ENCODE measurements at regions not wholly inside any gene's neighbourhood (a gene's known extent, or its start where the extent isn't known, plus 50 kb on each side); places are given as distances from the start of the nearest gene placed in this dataset.
"Not testable (repeated sequence)": the region's sequence is repeated elsewhere in the genome, so short reads cannot be mapped to it uniquely, and the experiment has no call there.

DNA sequence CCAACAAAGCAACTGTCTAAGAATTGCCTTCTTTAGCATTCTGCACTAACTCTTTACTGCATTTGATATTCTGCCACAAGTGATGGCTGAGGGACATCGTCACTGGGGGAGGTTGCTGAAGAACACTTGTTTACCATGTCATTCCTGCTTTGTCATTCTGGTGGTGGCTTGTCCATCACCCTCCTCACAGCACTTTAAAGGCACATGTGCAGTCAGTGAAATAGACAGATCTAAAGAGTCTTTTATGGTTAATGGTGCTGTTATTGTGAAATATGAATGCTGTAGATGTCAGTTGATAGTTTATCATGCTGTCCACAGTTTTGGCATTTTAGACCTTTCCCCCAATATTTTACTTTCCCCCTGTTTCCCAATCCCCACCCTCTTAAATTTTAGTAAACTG lies 120.9 kb upstream of the TSC22D1 start:
- DNase-seq: no peak

GRCh38 chr13:44695520-44695919 lies 119.4 kb upstream of the TSC22D1 start:
- no peak for DNase-seq

DNA sequence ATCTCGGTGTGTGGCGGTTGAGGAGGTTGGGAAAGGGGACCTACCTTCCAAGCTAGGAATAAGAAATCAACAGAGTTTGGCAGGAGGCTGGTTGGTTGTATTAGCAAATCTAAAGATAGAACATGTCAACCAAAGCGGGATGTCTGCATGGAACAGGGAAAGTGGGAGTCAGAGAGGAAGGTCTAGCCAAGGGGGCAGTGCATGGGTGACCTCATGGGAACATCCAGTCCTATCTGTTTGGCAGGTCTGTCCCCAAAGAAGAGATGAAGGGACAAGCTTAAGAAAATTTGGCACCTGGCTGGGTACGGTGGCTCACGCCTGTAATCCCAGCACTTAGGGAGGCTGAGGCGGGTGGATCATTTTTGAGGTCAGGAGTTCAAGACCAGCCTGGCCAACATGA lies 118.7 kb upstream of the TSC22D1 start:
- DNase-seq: no peak

- no peak for DNase-seq
Measured at GRCh38 chr13:44694291-44694690, 118.2 kb upstream of the TSC22D1 start.

DNA sequence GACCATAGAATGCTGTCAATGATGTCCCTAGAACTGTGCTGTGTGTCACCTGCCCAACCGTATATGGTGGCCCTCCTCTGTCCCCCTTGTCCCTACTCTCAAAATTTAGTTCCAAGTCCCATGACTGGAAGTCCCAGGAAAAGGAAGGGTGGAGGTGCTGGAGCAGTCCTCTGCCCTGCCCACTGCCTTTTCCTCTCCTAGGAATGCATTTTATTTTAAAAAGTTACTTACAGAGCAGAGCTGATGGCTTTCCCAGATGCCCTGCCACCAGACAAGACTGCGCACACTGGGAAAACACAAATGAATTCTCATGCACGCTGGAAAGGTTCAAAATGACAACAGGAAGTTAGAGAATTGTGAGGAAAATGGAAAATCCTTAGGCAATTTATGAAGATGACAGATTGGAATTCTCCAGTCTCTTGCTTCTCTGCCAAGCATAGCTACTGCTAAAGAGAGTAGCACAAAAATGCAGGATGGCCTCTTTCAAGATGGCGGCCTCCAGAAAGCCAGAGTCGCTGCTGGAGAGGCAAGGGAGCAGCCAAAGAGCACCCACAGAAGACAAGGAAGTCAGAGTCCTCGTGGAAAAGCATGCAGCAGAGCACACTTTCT lies 117.1 kb upstream of the TSC22D1 start:
- DNase-seq: no peak

- DNase-seq: no peak
Measured at GRCh38 chr13:44692173-44692713, 116.1 kb upstream of the TSC22D1 start.

GRCh38 chr13:44690376-44690775 lies 114.2 kb upstream of the TSC22D1 start:
- DNase-seq: no peak

GRCh38 chr13:44688652-44689051 lies 112.5 kb upstream of the TSC22D1 start:
- no peak for DNase-seq

DNA sequence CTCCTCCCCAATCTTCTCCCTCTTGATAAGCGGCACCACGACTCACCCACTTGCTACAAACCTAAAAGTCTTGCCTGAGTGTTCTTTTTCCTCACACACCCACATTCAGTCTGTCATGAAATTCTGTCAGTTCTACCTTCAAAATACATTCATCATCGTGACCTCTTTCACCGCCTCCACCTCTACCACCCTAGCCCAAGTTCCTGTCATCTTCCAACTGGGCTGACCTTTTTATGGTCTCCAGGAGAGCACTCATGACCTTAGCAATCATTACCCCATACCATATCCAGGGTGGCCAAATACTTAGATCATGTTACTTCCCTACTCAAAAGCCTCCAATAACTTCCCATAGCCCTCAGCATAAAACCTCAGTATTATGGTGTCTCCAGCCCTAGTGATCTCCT lies 110.4 kb upstream of the TSC22D1 start:
- no peak for DNase-seq

DNA sequence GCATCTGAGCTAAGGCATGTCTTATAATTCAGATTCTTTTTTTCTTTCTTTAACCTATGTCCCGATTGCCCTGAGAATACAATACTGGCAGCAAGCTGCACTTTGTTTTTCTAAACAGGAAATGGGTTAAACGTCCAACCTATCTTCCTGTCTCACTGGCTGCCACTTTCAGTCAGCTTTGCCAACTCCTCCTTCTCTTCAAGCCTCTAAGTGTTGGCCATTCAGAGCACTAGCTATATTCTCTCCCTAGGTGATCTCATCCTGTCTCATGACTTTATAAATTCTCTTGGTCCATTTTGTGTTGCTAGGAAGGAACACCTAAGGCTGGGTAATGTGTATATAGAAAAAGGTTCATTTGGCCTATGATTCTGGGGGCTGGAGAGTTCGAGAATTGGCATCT lies 109.5 kb upstream of the TSC22D1 start:
- DNase-seq: no peak

GRCh38 chr13:44682416-44682815 lies 106.3 kb upstream of the TSC22D1 start:
- DNase-seq: not testable (repeated sequence)

DNA sequence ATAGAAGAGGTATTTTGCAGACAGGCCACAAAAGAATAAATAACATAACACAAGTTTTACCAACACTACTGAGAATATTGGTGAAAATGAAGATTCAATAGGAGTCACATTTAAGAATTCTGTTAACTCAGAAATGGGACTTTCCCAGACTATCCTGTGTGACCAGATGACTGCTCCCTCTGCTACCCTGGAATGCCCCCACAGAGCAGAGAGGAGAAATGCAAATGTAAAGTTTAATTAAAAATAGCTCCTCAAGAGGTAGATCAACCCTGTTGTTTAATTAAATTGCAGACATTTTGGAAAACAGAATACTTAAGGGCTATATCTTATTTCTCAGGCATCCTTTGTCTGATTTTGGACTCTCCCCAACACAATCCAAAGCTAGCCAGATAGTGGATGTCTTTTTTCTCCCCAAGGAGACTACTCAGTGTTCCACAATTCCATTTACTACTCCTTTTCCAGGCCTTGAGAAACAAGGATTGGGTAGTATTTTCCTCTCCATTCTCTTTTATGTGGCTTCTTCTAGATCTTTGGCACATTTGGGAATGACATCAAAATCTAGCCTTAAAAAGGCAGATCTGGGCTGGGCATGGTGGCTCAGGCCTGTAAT lies 104.7 kb upstream of the TSC22D1 start:
- no peak for DNase-seq

DNA sequence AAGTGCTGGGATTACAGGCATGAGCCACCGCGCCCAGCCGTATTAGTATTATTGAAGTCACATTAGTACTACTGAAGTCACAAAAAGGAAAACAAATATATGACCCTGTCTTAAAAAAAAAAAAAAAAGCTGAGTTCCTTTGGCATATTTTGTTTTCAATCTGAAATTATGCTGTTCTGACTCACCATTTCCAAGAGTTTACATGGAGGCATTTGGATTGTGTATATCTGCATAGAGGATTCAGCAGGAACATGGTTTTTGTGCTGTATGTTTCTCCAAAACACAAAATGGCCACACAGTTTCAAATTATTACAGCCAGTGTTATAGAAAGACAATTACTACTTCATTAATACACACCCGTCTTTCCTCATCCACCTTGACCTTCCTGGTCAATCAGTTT lies 103.5 kb upstream of the TSC22D1 start:
- DNase-seq: no peak

DNA sequence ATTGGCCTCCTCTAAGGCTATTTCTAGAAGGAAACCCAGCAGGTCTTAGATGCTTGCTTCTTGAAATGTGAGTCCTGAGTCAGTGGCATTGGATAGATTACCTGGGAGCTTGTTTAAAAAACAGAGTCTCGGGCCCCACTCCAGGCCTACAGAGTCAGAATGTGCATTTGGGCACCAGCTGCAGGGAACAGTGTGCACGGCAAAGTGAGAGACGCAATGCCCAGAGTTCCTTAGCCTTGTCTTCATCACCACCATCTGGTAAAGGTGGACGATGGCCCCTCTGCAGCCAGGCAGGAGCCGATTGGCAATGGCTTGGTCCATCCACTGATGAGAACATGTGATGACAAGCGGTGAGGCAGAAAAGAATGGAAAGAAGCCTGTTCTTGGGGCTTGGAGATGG lies 102.1 kb upstream of the TSC22D1 start:
- DNase-seq: no peak

DNA sequence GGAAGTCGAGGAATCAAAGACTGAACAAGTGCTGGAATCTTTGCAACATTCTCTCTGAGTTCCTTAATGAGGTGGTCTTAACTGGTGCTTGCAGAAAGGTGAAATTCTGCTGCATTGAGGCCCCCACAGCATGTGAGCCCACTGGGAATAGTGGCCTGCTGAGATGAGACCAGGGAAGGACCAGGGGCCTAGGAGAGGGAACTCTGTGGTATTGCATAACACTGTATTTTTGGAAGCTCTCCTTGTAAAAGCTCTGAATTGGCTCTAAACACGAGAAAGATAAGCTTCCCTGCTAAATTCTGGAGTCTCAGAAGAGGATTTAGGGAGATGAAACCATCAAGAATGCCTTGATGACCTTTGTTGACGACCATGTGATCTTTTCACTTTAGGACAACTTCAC lies 100.4 kb upstream of the TSC22D1 start:
- no peak for DNase-seq

DNA sequence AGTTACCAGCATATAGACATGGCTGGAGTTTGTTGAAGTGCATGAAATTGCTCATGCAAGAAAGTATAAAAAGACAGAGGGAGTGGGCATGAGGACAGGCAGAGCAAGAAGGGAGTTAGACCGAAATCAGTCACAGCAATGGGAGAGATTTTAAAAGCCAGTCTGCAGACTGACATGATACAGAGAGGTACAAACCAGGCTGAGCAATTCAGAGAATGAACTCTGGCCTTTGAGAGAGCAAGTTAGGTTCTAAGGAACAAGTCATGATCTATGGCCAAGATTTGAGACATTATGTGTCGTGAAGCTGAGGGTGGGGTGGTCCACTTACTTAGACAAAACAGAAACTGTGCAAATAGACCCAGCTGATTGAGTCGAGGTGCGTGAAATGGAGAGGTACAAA lies 93.4 kb upstream of the TSC22D1 start:
- no peak for DNase-seq

DNA sequence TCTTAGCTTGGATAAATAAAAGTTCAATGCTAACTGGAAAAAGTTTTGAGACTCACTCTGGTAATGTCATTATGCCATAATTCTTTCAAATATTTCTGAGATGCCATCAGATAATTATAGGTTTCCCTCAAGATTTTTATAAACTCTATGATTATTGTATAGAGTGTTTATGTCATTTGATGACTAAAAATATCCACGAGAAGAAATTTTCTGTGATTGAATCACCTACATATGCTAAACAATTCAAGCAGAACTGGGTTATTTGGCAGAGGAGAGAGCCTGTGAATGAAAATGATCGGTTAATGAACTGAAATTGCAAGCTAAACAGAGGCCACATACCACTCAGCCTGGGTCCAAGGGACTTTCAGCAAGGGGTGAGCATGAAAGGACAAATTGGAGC lies 92.6 kb upstream of the TSC22D1 start:
- DNase-seq: no peak

- no peak for DNase-seq
Measured at GRCh38 chr13:44667943-44668342, 91.8 kb upstream of the TSC22D1 start.

GRCh38 chr13:44666538-44666937 lies 90.4 kb upstream of the TSC22D1 start:
- DNase-seq: not testable (repeated sequence)

GRCh38 chr13:44664308-44664707 lies 88.2 kb upstream of the TSC22D1 start:
- no peak for DNase-seq

- DNase-seq: no peak
Measured at GRCh38 chr13:44662515-44662914, 86.4 kb upstream of the TSC22D1 start.

GRCh38 chr13:44661936-44662335 lies 85.8 kb upstream of the TSC22D1 start:
- DNase-seq: no peak

GRCh38 chr13:44660050-44660449 lies 83.9 kb upstream of the TSC22D1 start:
- no peak for DNase-seq

DNA sequence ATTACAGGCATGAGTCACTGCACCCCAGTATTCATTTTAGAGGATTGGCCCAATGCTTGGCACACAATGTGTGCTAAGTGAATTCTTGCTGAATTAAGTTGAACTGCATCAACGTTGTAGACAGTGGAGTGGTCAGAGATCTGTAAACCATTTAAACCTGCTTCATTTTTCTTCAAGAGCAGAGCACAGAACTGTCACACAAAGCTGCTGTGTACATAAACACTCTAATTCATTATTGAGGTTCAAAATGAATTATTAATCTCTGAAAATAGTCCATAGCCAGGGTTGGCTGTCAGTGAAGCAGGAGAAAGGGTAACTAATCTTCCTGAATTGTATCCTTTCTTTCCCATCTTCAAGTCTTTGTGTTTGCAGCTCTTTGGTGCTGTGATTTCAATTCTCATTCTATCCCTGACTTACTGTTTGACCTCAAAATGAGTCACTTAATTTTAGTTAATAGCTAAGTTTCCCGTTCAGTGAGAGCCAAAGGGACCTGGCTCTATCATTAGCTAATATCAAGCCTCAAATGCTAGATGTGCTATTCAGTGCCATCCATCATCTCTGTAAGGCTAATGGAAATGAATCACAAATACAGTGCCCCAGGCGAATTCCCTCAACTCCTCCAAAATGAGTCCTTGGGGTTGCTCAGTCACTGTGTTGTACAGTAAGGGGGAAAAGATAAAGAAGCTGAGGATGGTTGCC lies 77.0 kb upstream of the TSC22D1 start:
- no peak for DNase-seq
